ENCODE measurements at regions not wholly inside any gene's neighbourhood (a gene's known extent, or its start where the extent isn't known, plus 50 kb on each side); places are given as distances from the start of the nearest gene placed in this dataset.

DNA sequence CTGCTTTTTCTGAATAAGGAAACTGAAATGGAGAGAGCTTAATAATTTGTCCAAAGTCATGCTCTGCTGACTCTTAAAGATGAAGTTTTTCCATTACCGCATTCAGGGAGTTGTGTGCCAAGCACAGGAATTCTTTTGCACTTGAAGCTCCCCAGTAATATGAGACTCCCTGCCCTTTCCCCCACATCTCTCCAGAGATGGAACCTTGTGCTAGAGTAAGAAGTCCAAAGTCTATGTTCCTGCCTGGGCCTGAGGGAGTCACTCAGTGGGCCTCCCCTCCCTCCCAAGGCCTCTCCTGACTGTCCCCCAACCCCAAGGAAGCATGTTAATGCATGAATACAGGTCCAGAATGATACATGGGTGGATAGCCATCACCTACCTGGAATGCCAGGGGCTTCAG lies 173.3 kb upstream of the SEMA6A start:
- no peak for TF ChIP-seq BRCA1 (IDR thresholded peaks at IDR 0.05; ENCODE audit: low read depth, low read length)
- TF ChIP-seq NRF1 (conservative IDR thresholded peaks at IDR 0.05; ENCODE audit: low read depth, low read length): no peak
- TF ChIP-seq KDM1A (IDR thresholded peaks at IDR 0.05; ENCODE audit: borderline replicate concordance): no peak
- TF ChIP-seq EZH2 (IDR thresholded peaks at IDR 0.05; ENCODE audit: borderline replicate concordance, control insufficient read depth, low read depth, low read length): no peak
- no peak for TF ChIP-seq YY1 (IDR thresholded peaks at IDR 0.05; ENCODE audit: low read depth, low read length)

All from GM12878 (cell line).